HG02678 (cell line): ENCODE measurements at regions not wholly inside any gene's neighbourhood (a gene's known extent, or its start where the extent isn't known, plus 50 kb on each side); places are given as distances from the start of the nearest gene placed in this dataset.

Experiments
- ATAC-seq: cut with Tn5 transposase; IDR thresholded peaks from one replicate; pipeline ENCODE4 v1.9.1; 2021; ENCODE audit warnings: mild to moderate bottlenecking, moderate library complexity; ENCODE audit not compliant: unreplicated experiment

DNA sequence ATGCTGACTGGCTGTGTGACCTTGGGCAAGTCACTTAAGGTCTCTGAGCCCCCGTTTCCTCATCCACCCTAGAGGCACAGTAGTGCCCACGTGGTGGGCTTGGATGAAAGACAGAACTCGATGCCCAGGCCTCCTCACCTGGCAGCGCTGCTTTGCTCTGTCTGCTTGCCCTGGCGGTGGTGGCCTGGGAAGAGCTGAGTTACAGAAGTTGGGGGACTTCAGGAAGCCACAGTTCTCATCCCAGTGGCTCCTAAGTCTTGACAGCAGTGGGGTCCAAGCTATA is 171.5 kb upstream of the IER5L start:
- ATAC-seq = no peak

DNA sequence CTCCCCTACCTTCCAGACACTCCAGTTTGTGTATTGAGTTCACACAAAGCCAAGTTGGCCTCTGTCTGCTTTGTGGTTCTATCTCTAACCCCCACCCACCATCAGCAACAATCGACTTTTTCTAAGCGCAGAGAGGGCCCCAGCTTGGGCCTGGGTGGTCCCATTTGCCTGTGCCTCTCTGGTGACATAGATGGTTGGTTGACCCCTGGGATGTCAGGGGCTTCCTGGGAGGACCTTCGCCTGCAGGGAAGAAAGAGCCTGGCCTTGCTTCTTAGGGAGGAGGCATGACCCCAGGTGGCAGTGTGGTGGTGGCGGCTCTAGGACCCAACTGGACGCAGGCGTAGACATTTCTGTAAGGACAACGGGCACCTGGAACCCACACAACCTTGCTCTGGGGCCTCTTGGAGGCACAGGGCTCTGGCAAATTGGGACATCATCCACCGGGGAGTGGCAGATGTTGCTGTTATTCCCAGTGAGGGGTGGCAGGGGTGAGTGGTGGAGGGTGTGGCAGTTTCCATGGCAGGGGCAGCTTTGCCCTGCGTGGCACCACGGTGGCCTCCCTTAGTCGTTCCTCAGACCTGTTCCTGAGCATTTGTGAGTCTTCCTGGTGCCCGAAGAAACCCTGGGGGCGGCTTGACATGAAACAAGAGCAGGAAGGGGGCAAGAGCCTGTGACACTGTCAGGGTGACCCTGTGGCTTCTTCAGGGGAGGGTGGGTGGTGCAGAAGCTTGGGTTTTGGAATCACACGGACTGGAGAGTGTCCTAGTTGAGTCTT is 171.0 kb upstream of the IER5L start:
- no peak for ATAC-seq

DNA sequence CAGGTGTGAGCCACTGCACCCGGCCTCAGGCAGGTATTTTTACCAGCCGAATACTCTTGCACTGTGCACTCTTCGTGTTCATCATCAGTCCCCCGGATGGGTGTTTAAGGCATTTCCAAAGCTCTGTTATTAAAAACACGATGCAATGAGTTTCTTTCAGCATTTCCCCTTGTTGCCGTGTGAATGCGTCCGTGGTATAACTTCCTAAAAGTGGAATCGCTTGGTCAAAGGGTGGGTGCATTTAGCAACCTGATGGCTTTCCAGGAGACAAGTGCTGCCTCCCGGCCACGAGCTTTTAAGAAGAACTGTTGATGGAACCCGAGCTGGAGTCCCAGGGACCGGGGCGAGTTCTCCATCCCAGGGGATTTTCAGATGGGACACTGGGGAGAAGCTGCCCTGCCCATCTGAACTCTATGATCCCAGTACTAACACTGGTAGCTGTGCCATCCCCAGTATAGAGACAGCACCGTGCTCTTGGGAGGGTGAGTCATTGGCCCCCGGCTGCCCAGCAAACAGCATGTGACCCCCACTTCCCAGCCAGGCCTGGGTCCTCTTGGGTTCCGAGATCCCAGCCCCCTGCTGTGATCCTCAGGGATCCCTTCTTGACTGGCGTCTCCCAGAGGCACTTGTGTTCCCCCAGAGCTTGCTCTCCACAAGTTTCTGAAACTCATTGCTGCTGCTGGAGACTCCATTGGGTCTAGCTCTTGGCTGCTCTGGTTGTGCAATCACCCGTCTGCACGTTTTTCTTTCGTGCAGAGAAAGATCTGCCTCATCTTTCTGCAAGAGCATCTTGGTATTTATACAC is 169.5 kb upstream of the IER5L start:
- no peak for ATAC-seq

DNA sequence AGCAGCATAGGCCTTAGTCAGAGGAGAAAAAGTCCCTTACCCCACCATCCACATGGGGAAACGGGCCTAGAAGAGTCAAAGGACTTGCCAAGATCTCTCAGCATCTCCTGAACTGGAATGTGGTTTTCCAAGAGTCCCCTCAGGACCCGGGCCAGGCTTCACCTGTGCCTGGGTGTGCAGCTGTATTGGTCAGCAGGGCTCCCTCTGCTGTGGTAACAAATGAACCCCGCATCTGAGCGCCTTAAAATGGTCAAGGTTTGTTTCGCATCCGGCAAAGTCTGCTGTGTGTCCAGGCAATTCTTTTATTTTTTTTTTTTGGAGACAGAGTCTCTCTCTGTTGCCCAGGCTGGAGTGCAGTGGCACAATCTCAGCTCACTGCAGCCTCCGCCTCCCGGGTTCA is 168.0 kb upstream of the IER5L start:
- ATAC-seq = no peak

DNA sequence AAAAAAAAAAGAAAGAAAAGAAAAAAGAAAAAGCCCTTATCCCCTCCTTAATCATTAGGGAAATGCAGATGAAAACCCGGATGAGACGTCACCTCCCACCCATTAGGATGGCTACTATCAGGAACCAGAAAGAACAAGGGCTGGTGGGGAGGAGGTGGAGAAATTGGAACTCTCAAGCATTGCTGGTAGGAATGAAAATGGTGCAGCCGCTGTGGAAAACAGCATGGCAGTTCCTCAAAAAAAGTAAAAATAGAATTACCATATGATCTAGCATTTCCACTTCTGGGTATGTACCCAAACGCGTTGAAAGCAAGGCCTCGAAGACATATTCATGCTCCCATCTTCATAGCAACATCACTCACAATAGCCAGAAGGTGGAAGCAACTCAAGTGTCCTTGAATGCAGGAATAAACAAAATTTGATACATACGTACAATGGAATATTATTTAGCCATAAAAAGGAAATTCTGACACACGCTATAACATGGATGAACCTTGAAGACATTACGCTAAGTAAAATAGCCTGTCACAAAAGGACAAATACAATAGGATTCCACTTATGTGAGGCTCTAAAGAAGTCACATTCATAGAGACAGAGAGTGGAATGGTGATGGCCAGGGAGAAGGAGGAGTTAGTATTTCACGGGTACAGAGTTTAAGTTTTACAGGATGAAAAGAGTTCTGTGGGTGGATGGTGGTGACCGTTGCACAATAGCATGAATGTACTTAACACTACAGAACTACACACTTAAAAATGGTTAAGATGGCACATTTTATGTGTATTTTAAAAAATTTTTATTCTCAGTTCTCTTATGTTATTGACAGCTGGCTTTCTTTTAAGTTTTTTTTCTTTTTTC is 166.8 kb upstream of the IER5L start:
- ATAC-seq = no peak

DNA sequence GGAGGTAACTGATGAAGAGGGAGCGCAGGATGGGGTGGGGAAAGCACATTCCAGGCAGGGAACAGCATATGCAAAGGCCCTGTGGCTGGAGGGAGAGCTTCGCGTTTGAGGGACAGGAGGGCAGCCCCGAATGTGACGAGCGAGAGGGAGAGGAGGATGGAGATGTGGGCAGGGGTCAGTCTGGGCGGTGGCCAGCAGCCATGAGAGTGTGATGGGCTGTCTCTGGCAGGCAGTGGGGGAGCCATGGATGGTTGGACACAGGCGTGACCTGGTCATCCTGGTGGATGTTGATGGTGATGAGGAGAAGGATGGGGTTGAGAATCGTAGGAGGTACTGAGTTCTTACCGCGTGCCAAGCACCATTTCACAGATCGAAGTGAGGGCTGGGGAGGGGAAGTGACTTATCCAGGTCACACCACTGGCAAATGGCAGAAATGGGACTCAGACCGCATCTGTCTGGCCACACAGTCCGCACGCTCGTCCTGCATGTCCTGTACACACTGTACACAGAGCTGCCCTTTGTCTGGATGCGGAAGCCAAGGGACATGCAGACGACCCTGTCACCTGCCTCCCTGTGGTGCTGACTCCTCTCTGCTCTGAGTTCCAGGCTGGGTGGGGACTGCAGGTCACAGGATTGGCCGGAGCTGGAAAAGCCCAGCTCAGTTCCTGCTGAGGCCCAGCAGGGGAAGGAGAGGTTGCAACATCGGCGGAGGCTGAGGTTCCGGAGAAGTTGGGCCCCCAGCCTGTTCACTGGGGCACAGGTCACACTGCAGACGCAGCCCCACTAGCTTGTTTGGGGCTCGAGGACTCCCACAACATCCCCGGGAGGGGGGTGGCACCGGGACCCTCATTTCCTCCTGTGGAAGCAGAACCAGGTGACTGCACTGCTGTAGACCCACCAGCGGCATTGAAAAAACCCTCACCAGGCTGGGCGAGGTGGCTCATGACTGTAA is 165.6 kb upstream of the IER5L start:
- no peak for ATAC-seq

DNA sequence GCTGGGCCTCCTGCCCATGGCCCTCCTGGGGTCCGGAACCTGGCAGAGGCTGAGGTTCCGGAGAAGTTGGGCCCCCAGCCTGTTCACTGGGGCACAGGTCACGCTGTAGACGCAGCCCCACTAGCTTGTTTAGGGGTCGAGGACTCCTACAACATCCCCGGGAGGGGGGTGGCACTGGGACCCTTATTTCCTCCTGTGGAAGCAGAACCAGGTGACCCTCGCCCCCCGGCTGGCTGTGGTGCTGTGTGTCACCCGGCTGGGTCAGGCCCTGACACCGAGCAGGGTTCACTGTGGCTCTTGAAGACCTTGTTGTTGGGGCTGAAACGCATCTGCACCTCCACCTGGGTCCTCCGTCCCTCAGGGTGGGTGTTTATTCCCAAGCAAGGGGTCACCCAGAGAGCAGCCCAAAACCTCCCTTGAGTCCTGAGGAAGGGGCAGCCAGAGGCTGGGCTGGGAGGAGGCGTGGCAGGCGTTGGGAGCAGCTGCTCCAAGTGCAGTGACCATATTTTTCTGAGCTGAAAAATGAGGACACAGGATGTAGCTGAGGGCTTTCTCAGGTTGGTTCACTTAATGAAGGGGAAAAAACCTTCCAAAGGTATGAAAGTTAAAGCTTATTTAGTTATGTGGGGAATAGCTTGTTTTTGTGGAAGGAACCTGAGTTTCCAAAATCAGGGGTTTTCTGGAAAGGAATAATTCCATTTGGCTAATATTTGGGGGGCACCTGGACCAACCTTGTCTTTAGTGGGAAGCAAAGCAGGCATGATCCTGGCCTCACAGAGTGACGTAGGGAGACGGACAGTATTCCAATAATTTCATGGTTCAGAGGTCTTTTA is 164.7 kb upstream of the IER5L start:
- no peak for ATAC-seq

DNA sequence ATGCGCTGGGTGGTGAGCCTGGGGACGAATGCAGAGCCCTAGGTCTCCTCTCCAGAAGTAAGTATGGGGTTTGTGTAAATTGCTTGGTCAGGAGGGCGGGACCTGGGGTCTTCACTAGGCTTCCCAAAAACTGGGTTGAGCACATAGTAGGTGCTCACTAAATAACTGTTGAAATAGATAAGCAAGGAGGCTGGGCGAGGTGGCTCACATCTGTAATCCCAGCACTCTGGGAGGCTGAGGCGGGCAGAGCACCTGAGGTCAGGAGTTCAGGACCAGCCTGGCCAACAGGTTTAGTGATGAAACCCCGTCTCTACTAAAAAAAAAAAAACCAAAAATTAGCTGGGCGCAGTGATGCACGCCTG is 163.9 kb upstream of the IER5L start:
- no peak for ATAC-seq

DNA sequence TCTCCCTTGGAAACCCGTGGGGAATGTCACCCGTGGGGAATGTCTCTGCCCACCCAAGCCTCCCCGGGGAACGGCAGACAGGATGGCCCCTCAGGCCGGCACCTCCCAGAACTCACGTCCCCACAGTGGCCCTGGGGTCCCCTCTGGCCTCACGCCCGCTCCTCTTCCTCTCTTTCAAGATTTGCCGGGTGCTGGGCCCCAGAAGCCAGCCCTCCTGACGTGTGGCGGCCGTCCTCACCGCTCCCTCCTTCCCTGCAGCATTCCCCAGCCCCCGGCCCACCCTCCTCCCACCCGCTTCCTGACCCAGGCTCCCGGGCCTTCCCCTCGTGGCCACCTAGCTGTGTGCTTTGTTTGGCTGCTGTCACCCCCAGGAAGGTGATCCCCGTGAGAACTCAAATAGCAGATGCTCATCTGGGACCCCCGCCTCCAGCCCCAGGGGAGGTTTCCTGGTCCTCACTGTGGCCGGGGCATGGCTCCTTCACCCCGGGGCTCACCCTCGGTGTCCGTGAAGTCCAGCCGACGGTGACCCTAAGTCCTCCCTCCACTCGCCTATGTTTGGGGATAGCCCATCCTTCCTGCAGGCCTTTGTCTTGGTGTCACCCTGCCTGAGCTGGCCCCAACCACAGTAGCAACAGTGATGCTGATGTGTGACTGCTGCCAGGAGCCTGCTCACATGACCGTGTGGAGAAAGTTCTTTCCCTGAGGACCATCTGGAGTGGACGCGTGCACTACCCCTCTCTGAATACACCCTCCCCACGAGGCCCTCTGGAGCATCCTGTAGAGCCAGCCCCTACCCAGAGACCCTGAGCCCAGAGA is 163.3 kb upstream of the IER5L start:
- ATAC-seq = no peak

DNA sequence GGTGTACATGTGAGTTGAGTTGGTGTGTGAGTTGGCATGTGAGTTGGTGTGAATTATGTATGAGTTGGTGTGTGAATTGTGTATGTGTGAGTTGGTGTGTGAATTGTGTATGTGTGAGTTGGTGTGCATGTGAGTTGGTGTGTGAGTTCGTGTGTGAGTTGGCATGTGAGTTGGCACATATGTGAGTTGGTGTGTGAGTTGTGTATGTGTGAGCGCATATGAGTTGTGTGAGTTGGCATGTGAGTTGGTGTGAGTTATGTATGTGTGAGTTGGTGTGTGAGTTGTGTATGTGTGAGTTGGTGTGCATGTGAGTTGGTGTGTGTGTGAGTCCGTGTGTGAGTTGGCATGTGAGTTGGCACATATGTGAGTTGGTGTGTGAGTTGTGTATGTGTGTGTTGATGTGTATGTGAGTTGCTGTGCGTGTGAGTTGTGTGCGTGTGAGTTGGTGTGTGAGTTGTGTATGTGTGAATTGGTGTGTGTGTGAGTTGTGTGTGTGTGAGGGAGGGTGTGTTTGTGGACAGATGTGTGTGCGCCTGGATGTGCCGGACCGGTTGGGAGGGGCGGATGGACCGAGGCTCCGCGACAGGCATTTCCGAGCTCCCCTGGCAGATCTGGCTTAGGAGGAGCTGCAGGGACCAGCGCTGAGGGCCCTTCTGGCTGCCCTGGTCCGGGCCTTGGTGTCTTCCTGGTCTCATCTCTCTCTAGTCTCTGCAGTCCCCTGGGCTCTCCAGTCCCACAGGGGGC is 162.5 kb upstream of the IER5L start:
- no peak for ATAC-seq

DNA sequence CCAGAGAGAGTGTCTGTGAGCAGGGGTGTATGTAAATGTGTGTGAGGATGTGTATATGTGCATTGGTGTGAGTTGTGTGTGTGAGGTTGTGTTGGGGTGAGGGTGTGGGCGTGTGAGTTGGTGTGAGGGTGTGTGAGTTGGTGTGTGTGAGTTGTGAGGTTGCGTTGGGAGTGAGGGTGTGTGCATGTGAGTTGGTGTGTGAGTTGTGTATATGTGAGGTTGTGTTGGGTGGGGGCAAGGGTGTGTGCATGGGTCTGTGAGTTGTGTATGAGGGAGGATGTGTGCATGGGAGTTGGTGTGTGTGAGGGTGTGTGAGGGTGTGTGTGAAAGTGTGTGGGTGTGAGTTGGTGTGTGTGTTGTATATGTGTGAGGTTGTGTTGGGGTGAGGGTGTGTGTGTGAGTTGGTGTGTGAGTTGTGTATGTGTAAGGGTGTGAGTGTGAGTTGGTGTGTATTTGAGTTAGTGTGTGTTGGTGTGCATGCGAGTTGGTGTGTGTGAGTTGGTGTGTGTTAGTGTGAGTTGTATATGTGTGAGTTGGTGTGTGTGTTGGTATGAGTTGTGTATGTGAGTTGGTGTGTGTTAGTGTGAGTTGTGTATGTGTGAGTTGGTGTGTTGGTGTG is 161.6 kb upstream of the IER5L start:
- no peak for ATAC-seq

DNA sequence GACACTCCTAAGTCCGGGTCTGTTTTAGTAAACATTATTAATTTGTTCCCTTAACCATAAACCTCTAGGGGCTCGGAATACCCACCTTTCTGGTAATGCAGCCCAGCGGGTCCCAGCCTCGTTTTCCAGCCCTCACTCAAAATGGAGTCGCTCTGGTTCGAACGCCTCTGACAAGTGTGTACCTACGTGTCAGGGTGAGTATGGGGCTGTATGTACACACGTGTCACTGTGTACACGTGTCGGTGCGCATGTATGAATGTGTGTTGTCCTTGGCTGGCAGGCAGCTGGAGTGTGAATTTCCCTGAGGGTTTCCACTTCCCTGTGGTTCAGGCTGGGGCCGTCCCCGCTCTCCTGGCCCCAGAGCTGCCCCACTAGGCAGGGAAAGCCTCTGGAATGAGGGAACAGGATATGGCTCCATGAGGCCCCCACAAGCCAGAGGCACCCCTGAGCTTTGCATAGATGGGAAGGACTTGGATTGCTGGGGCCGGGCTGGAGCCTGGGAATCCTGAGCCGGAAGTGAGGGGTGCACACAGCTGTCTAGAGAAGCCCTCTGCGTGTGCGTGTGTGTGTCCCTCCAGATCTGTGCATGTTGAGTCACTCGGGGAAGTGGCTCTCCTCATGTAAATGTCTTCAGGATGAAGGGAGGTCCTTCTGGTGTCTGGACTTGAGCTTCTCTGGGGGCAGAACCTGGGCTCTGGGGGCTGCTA is 160.8 kb upstream of the IER5L start:
- ATAC-seq = no peak

DNA sequence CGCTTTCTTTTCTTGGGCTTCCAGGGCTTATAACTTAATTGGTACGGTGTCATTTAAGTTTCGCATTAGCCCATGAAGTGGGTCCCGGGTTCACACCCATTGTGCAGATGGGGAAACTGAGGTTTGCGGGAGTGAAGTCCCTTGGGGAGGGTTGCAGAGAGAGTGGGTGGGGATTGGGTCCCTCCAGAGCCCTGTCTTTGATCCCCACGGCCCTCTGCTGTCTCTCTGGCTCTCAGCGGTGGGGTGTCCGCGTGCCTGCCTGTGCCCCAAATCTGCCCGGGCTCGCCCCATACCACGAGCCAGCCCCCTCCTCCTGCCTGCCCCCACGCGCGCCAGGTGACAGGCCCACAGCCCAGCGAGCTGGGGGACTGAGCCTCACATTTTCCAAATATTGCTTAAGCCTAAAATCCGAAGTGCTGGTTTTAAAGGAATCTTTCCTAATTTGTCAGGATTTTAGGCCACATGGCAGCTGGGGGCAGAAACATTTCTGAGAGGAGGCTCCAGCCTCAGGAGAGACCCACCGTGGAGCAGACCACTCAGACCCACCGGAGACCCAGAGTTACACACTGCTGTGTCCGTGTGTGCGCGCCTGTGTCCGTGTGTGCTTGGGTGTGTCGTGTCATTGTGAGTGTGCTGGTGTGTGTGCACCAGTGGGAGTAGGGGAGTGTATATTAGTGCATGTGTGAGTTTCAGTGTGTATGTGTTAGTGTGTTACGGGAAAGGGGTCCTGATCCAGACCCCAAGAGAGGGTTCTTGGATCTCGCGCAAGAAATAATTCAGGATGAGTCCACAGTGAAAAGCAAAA is 159.5 kb upstream of the IER5L start:
- ATAC-seq = no peak

DNA sequence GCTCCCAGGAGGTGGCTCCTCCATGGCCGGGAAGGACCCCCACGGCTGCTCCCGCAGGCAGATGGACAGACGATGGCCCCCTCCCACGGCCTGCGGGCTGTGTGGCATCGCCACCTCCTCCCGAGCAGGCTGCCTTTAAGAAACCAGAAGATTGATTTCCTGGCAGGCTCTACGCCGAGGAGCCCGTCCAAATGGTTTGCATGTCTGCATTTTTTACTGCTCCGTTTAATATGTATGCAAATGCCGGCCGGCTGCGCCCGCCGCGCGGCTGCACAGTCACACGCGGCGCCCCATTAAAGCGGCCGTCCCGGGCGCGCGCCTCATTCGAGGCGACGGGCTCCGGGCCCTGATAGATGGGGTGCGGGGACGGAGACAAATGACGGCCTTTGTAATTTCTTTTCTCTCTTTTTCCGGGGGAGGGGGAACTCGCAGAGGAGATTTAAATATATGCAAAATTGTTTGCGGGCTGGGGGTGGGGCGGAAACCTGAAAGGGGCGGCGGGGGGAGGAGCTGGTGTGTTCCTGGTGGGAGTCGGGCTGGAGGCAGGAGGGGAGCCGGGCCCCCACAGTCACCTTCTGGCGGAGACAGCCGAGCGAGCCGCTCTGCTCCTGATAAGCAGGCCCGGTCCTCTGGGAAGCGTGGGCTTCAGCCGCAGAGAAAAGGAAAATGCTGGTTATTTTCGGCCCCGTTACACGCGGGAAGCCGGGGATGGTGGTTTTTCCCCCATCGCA is 158.7 kb upstream of the IER5L start:
- ATAC-seq = no peak

DNA sequence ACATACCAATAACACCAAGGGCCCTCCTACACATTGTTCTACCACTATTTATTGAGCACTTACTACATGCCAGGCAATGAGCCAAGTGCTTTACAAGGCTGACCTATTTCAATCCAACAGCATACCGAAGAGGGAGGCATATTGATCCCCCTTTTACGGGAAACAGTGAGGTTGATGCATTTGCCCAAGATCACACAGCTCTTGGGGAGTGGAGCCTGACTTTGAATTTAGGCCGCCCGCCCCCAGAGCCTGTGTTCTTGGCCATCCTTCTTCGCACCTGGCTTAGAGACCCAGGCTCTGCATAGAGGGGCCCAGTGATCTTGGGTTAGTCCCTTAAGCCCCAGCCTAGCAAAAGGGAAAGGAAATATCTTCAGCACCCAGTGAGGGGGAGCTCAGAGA is 158.1 kb upstream of the IER5L start:
- no peak for ATAC-seq
